Natural killer cell treated with Interleukin-12 subunit alpha and Interleukin-12 subunit beta and Interleukin-15 and Interleukin-18, amount 100 ng/mL, for 72 hours (primary cell): ENCODE measurements at regions not wholly inside any gene's neighbourhood (a gene's known extent, or its start where the extent isn't known, plus 50 kb on each side); places are given as distances from the start of the nearest gene placed in this dataset.

Source experiments
- ATAC-seq, 2 donors: fragments of 150-1000 bp; cut with Tn5 transposase in 1 of 2; sonication (Bioruptor Pico), chemical (Tn5 transposase) in 1 of 2; 2 replicates each; pipeline ENCODE4 v1.10.0; 2021
- DNase-seq: peaks from one replicate; pipeline ENCODE4 v3.0.0; 2022; ENCODE audit warnings: low spot score
- H3K27ac Mint-ChIP-seq, 2 donors: 1 replicate in 1 of 2; 2 replicates in 1 of 2; pipeline ENCODE4 v1.8.0; 2022; ENCODE audit warnings: mixed read lengths in 2 of 2, mild to moderate bottlenecking in 1 of 2, moderate library complexity in 1 of 2
- H3K27me3 Mint-ChIP-seq, 2 donors: 1 replicate in 1 of 2; 2 replicates in 1 of 2; pipeline ENCODE4 v1.8.0; 2022; ENCODE audit warnings: mixed read lengths in 2 of 2
- H3K36me3 Mint-ChIP-seq: one replicate; pipeline ENCODE4 v1.8.0; 2022; ENCODE audit warnings: mixed read lengths
- H3K4me1 Mint-ChIP-seq, 2 donors: 1 replicate in 1 of 2; 2 replicates in 1 of 2; pipeline ENCODE4 v1.8.0; 2022; ENCODE audit warnings: low read depth in 2 of 2, mixed read lengths in 2 of 2, mild to moderate bottlenecking in 1 of 2
- H3K4me3 Mint-ChIP-seq: one replicate; pipeline ENCODE4 v1.8.0; 2022; ENCODE audit warnings: mixed read lengths
- H3K9me3 Mint-ChIP-seq: 2 replicates; pipeline ENCODE4 v1.8.0; 2022; ENCODE audit warnings: mixed read lengths

GRCh38 chr4:8702516-8703400, 110.2 kb downstream of the CPZ start:
- H3K27ac Mint-ChIP-seq = no peak overlapping the region
- H3K36me3 Mint-ChIP-seq = no peaks in the 10 kb centered on the region
- no peaks in the 10 kb centered on the region for H3K4me1 Mint-ChIP-seq
- DNase-seq (no peak), ATAC-seq (peak in 1 of 2 donors; percentile 10)
- no peaks in the 10 kb centered on the region for H3K9me3 Mint-ChIP-seq
- H3K4me3 Mint-ChIP-seq = no peak overlapping the region
- H3K27me3 Mint-ChIP-seq = peaks cover 0 to 10% of the 10 kb centered on the region in 2 donors

- ATAC-seq (no peak), DNase-seq (no peak)
- H3K27ac Mint-ChIP-seq = no peak overlapping the region
- no peak overlapping the region for H3K4me3 Mint-ChIP-seq
- H3K27me3 Mint-ChIP-seq = peaks cover 6 to 8% of the 10 kb centered on the region in 2 donors
- H3K4me1 Mint-ChIP-seq = no peaks in the 10 kb centered on the region
- H3K36me3 Mint-ChIP-seq = no peaks in the 10 kb centered on the region
- no peaks in the 10 kb centered on the region for H3K9me3 Mint-ChIP-seq
These were observed 109.5 kb downstream of the CPZ start for GRCh38 chr4:8702020-8702495.

- Mint-ChIP-seq H3K9me3 (no peaks in the 10 kb centered on the region), H3K27ac (no peak overlapping the region), H3K4me3 (no peak overlapping the region), H3K36me3 (no peaks in the 10 kb centered on the region), H3K4me1 (no peaks in the 10 kb centered on the region), H3K27me3 (peaks cover 6 to 8% of the 10 kb centered on the region in 2 donors)
- DNase-seq (no peak), ATAC-seq (no peak)
These were observed 108.8 kb downstream of the CPZ start for GRCh38 chr4:8701126-8702019.

GRCh38 chr4:8700531-8700930, 108.0 kb downstream of the CPZ start:
- peaks cover 6 to 8% of the 10 kb centered on the region in 2 donors for H3K27me3 Mint-ChIP-seq
- no peaks in the 10 kb centered on the region for H3K9me3 Mint-ChIP-seq
- H3K4me1 Mint-ChIP-seq = no peaks in the 10 kb centered on the region
- H3K36me3 Mint-ChIP-seq = no peaks in the 10 kb centered on the region
- H3K4me3 Mint-ChIP-seq = no peak overlapping the region
- ATAC-seq = no peak
- no peak for DNase-seq
- H3K27ac Mint-ChIP-seq = no peak overlapping the region

GRCh38 chr4:8699479-8700145, 107.0 kb downstream of the CPZ start:
- no peak for DNase-seq
- no peak overlapping the region for H3K27ac Mint-ChIP-seq
- H3K4me3 Mint-ChIP-seq = no peak overlapping the region
- no peaks in the 10 kb centered on the region for H3K4me1 Mint-ChIP-seq
- peak in 1 of 2 donors; percentile 12 for ATAC-seq
- no peaks in the 10 kb centered on the region for H3K9me3 Mint-ChIP-seq
- no peaks in the 10 kb centered on the region for H3K36me3 Mint-ChIP-seq
- H3K27me3 Mint-ChIP-seq = peaks cover 6 to 8% of the 10 kb centered on the region in 2 donors

GRCh38 chr4:8699063-8699385, 106.5 kb downstream of the CPZ start:
- no peaks in the 10 kb centered on the region for H3K9me3 Mint-ChIP-seq
- H3K27me3 Mint-ChIP-seq = peaks cover 9 to 10% of the 10 kb centered on the region in 2 donors
- H3K27ac Mint-ChIP-seq = no peak overlapping the region
- no peaks in the 10 kb centered on the region for H3K36me3 Mint-ChIP-seq
- H3K4me1 Mint-ChIP-seq = no peaks in the 10 kb centered on the region
- DNase-seq = no peak
- no peak overlapping the region for H3K4me3 Mint-ChIP-seq
- ATAC-seq = no peak

- H3K27ac Mint-ChIP-seq = no peak overlapping the region
- no peaks in the 10 kb centered on the region for H3K36me3 Mint-ChIP-seq
- DNase-seq (no peak), ATAC-seq (no peak)
- no peaks in the 10 kb centered on the region for H3K9me3 Mint-ChIP-seq
- H3K4me3 Mint-ChIP-seq = no peak overlapping the region
- peaks cover 14% of the 10 kb centered on the region in 2 donors for H3K27me3 Mint-ChIP-seq
- no peaks in the 10 kb centered on the region for H3K4me1 Mint-ChIP-seq
These were observed 105.9 kb downstream of the CPZ start for GRCh38 chr4:8698341-8699062.

GRCh38 chr4:8697826-8698225, 105.3 kb downstream of the CPZ start:
- no peaks in the 10 kb centered on the region for H3K9me3 Mint-ChIP-seq
- no peak for DNase-seq
- no peak overlapping the region for H3K27ac Mint-ChIP-seq
- ATAC-seq = no peak
- no peaks in the 10 kb centered on the region for H3K36me3 Mint-ChIP-seq
- no peak overlapping the region for H3K4me3 Mint-ChIP-seq
- H3K27me3 Mint-ChIP-seq = peaks cover 14 to 19% of the 10 kb centered on the region in 2 donors
- no peaks in the 10 kb centered on the region for H3K4me1 Mint-ChIP-seq

- no peaks in the 10 kb centered on the region for H3K36me3 Mint-ChIP-seq
- H3K27ac Mint-ChIP-seq = no peak overlapping the region
- ATAC-seq = no peak
These were observed 104.0 kb downstream of the CPZ start for GRCh38 chr4:8696369-8697127.

GRCh38 chr4:8695237-8696219, 103.0 kb downstream of the CPZ start:
- Mint-ChIP-seq H3K4me1 (no peaks in the 10 kb centered on the region), H3K36me3 (no peaks in the 10 kb centered on the region), H3K27ac (no peak overlapping the region), H3K4me3 (no peak overlapping the region), H3K27me3 (peaks cover 8 to 24% of the 10 kb centered on the region in 2 donors), H3K9me3 (no peaks in the 10 kb centered on the region)
- ATAC-seq = no peak
- DNase-seq = no peak

More at GRCh38 chr4:8696369-8697127, 104.0 kb downstream of the CPZ start:
- no peaks in the 10 kb centered on the region for H3K4me1 Mint-ChIP-seq
- H3K27me3 Mint-ChIP-seq = peaks cover 11 to 24% of the 10 kb centered on the region in 2 donors
- no peak for DNase-seq
- no peaks in the 10 kb centered on the region for H3K9me3 Mint-ChIP-seq
- no peak overlapping the region for H3K4me3 Mint-ChIP-seq

GRCh38 chr4:8694651-8695151, 102.1 kb downstream of the CPZ start:
- ATAC-seq (no peak), DNase-seq (no peak)
- Mint-ChIP-seq H3K4me3 (no peak overlapping the region), H3K27me3 (peaks cover 12 to 24% of the 10 kb centered on the region in 2 donors), H3K4me1 (no peaks in the 10 kb centered on the region), H3K27ac (no peak overlapping the region), H3K36me3 (no peaks in the 10 kb centered on the region), H3K9me3 (no peaks in the 10 kb centered on the region)
